ENCODE measurements at regions not wholly inside any gene's neighbourhood (a gene's known extent, or its start where the extent isn't known, plus 50 kb on each side); places are given as distances from the start of the nearest gene placed in this dataset.

DNA sequence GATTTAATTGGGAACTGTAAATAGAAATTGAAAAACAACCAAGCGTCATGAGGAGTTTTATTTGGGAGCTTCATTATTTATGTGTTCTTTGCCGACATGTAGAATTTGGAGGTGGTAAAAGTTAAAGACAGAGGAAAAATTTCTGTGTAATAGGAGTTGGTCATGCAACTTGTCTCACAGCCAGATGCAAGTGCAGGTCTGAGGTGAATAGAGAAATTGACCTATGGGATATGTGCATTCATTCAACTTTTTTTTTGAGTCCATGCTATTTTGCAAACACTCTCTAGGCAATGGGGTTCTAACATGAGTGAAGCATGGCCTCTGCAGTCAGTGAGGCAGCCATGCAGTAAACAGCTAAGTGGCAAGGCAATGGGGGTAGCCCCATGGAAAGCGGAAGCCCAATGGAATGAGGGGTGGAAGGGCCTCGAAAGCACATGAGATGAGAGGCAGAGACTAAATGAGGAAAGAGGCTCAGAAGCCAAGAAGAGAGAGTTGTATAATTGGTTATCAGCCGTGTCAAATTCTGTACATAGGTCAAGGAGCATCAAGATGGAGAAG, 56.4 kb upstream of the NRIP1 start:
- Histone ChIP-seq H2AFZ (ENCODE audit: low read depth, low read length) (no peak overlapping the region), H3K36me3 (ENCODE audit: control insufficient read depth, insufficient read depth, low read length) (no peaks in the 10 kb centered on the region), H3K9me1 (ENCODE audit: control insufficient read depth, insufficient read depth, low read length) (no peaks in the 10 kb centered on the region), H3K27ac (ENCODE audit: extremely low read depth, low read depth, low read length) (no peak overlapping the region), H3K4me1 (replicated peaks in 1 of 2; ENCODE audit: control insufficient read depth in 2 of 2, insufficient read depth in 2 of 2, low read length in 2 of 2) (no peaks in the 10 kb centered on the region), H3K27me3 (ENCODE audit: control insufficient read depth in 2 of 2, insufficient read depth in 2 of 2, low read length in 2 of 2) (no peaks in the 10 kb centered on the region; a peak in 1 of 5 replicates), H3K9me3 (replicated peaks; ENCODE audit: control insufficient read depth, insufficient read depth, low read depth, low read length) (no peaks in the 10 kb centered on the region), H4K20me1 (replicated peaks; ENCODE audit: control insufficient read depth, insufficient read depth, low read length) (no peaks in the 10 kb centered on the region), H3K4me2 (ENCODE audit: insufficient read depth, low read length) (no peak overlapping the region), H3K79me2 (ENCODE audit: control insufficient read depth, insufficient read depth, low read length) (no peaks in the 10 kb centered on the region), H3K4me3 (no peak overlapping the region), H3K9ac (ENCODE audit: insufficient read depth in 1 of 2, low read depth in 2 of 2, low read length in 2 of 2) (no peak overlapping the region)
- DNase-seq (ENCODE audit: extremely low read depth in 1 of 4, low spot score in 3 of 4) (no peak), ATAC-seq (no peak), FAIRE-seq (no peak)
- WGBS (ENCODE audit: insufficient coverage, low coverage, missing lambda C conversion rate): 12% methylated on average over 5 of the region's 5 CpGs
- POLR2A ChIA-PET: no interaction called here
- BruUV-seq (replicated peaks): no TSS peak
- intact Hi-C loops (cut with micrococcal nuclease) (no loop called here), in situ Hi-C loops (cut with MboI) (no loop called here)
- TF ChIP-seq ZFP36 (IDR thresholded peaks at IDR 0.05; ENCODE audit: low read depth, low read length, partially characterized antibody) (peak; percentile 24), ZNF586 (CRISPR knock-in tag; conservative IDR thresholded peaks at IDR 0.05) (no peak)
- CTCF ChIA-PET (ENCODE audit: low intra/inter-chr PET ratio): no interaction called here

DNA sequence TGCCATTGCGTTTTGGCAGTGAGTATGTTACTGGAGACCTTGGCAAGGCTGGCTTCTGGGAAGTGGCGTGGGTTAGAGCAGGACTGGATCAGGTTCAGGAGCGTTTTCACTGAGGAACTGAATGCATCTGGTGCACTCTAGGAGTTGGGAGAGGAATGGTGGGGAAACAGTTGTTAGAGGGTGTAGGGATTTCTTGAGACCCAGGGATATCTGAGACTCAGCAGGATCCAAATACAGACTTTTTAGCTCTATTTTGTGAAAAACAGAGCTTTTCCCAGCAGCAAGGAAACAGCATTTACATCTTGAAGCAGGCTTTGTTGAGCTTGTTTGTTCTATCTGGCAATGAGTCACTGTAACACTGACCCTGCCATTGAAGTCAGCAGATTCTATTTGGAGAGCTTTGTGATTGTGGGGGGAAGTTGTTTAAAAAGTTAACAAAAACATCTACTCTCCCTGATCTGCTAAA, 56.9 kb upstream of the NRIP1 start:
- H3K9me3 ChIP-seq (replicated peaks; ENCODE audit: control insufficient read depth, insufficient read depth, low read depth, low read length): no peaks in the 10 kb centered on the region
- no peak overlapping the region for H2AFZ ChIP-seq (ENCODE audit: low read depth, low read length)
- H3K9ac ChIP-seq (ENCODE audit: insufficient read depth in 1 of 2, low read depth in 2 of 2, low read length in 2 of 2): no peak overlapping the region
- H3K27me3 ChIP-seq (ENCODE audit: control insufficient read depth in 2 of 2, insufficient read depth in 2 of 2, low read length in 2 of 2): no peaks in the 10 kb centered on the region; a peak in 1 of 5 replicates
- ATAC-seq (no peak), FAIRE-seq (no peak), DNase-seq (ENCODE audit: extremely low read depth in 1 of 4, low spot score in 3 of 4) (no peak)
- POLR2A ChIA-PET: no interaction called here
- intact Hi-C loops (cut with micrococcal nuclease) (no loop called here), in situ Hi-C loops (cut with MboI) (no loop called here)
- H3K9me1 ChIP-seq (ENCODE audit: control insufficient read depth, insufficient read depth, low read length): no peaks in the 10 kb centered on the region
- H3K4me1 ChIP-seq (replicated peaks in 1 of 2; ENCODE audit: control insufficient read depth in 2 of 2, insufficient read depth in 2 of 2, low read length in 2 of 2): no peaks in the 10 kb centered on the region
- BruUV-seq (replicated peaks): no TSS peak
- TF ChIP-seq BCLAF1 (IDR thresholded peaks at IDR 0.05; ENCODE audit: borderline replicate concordance in 1 of 2, control insufficient read depth in 1 of 2, low read depth in 2 of 2, low read length in 1 of 2): no peak
- no peak for TF ChIP-seq ETS2 (tag; IDR thresholded peaks at IDR 0.05; ENCODE audit: borderline replicate concordance, poor library complexity, severe bottlenecking)
- TF ChIP-seq E2F3 (CRISPR knock-in tag; IDR thresholded peaks at IDR 0.05): no peak
- no peak for TF ChIP-seq ZNF77 (CRISPR knock-in tag; IDR thresholded peaks at IDR 0.05)
- TF ChIP-seq FOSL1 (tag; conservative IDR thresholded peaks at IDR 0.05): peak; percentile 56
- no peaks in the 10 kb centered on the region for H3K79me2 ChIP-seq (ENCODE audit: control insufficient read depth, insufficient read depth, low read length)
- H3K27ac ChIP-seq (ENCODE audit: extremely low read depth, low read depth, low read length): no peak overlapping the region
- CTCF ChIA-PET (ENCODE audit: low intra/inter-chr PET ratio): no interaction called here
- no peak overlapping the region for H3K4me3 ChIP-seq
- H3K36me3 ChIP-seq (ENCODE audit: control insufficient read depth, insufficient read depth, low read length): no peaks in the 10 kb centered on the region
- H4K20me1 ChIP-seq (replicated peaks; ENCODE audit: control insufficient read depth, insufficient read depth, low read length): no peaks in the 10 kb centered on the region
- 2% methylated on average over 3 of the region's 3 CpGs for WGBS (ENCODE audit: insufficient coverage, low coverage, missing lambda C conversion rate)
- H3K4me2 ChIP-seq (ENCODE audit: insufficient read depth, low read length): no peak overlapping the region
